GM23248 (cell line): ENCODE measurements at regions not wholly inside any gene's neighbourhood (a gene's known extent, or its start where the extent isn't known, plus 50 kb on each side); places are given as distances from the start of the nearest gene placed in this dataset.

ENCODE experiments used
- EZH2 ChIP-seq: fragments of 200-600 bp; sonication (generic); IDR thresholded peaks from 2 replicates; pipeline ENCODE4 v1.6.1; 2018; ENCODE audit warnings: antibody characterized with exemption, mild to moderate bottlenecking; ENCODE audit not compliant: insufficient read depth, poor library complexity, severe bottlenecking
- EZH2phosphoT487 ChIP-seq: fragments of 200-600 bp; sonication (generic); IDR thresholded peaks from 2 replicates; pipeline ENCODE4 v1.6.1; 2018; ENCODE audit warnings: antibody characterized with exemption, moderate library complexity, mild to moderate bottlenecking, low read depth; ENCODE audit not compliant: insufficient read depth

DNA sequence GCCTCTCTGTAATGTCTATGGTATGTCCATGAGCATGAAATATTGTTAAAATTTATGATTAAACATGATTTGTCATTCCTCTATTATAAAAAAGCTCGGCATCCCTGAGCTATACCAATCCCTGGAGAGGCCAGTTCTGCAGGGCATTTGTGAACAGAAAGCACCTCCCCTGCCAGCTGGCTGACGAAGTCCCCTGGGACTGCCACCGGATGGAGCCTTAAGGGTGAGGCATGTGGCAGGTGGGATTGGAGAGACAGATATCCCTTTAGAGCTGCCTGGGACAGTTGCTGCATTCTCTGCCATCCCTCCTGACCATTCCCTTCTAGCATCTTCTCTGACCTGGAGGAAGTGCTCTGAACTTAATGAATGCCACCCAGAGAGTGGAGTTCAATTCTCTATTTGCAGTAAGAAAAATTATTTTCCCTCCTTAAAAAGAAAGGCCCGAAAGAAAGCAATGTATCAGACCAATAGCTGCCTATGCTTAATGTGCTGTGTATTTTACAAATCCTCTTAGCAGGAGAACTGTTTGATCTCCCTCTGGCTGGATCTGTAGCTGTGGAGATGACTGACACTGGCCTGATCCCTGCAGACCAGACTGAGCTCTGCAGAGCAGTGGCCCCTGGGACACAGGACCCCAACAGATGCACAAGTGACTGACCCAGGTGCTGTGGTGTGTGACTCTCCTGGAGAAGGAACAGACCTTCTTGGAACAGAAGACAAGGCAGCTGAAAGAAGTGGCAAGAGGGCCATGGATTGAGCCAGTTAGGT, 219.0 kb upstream of the NAV2 start:
- TF ChIP-seq EZH2 = no peak
- TF ChIP-seq EZH2phosphoT487 = no peak
